SU-DHL-6 (cell line): ENCODE measurements at regions not wholly inside any gene's neighbourhood (a gene's known extent, or its start where the extent isn't known, plus 50 kb on each side); places are given as distances from the start of the nearest gene placed in this dataset.

Experiments used
- H2AFZ ChIP-seq: fragments of 200-600 bp; sonication (generic); 2 replicates; pipeline ENCODE4 v1.6.1; 2014; ENCODE audit warnings: low read depth, mild to moderate bottlenecking, moderate library complexity, mixed read lengths, antibody characterized with exemption, low read length; ENCODE audit not compliant: severe bottlenecking
- H3F3A ChIP-seq: fragments of 200-600 bp; shearing (Covaris generic); 2 replicates; pipeline ENCODE4 v1.6.0; 2016; ENCODE audit warnings: antibody characterized with exemption, mild to moderate bottlenecking; ENCODE audit not compliant: insufficient read depth
- H3K27ac ChIP-seq: fragments of 200-600 bp; sonication (generic); 2 replicates; pipeline ENCODE4 v1.5.1; 2016; ENCODE audit warnings: low read depth, mild to moderate bottlenecking, low read length, moderate library complexity, mixed read lengths
- H3K27me3 ChIP-seq: fragments of 200-600 bp; sonication (generic), shearing (Covaris generic); 2 replicates; pipeline ENCODE4 v1.6.0; 2014; ENCODE audit warnings: mild to moderate bottlenecking, low read length
- H3K36me3 ChIP-seq: fragments of 200-600 bp; sonication (generic); 2 replicates; pipeline ENCODE4 v1.6.1; 2014; ENCODE audit warnings: mild to moderate bottlenecking, low read length, mixed read lengths
- H3K4me2 ChIP-seq: fragments of 300-600, 200-600 bp; shearing (Covaris generic), sonication (generic); 2 replicates; pipeline ENCODE4 v1.6.0; 2014; ENCODE audit warnings: low read length, low read depth, mild to moderate bottlenecking; ENCODE audit not compliant: poor library complexity, severe bottlenecking
- H3K4me3 ChIP-seq: fragments of 200-600 bp; sonication (generic); 2 replicates; pipeline ENCODE4 v1.5.1; 2014; ENCODE audit warnings: antibody characterized with exemption, low read length, mild to moderate bottlenecking, mixed read lengths; ENCODE audit not compliant: insufficient read depth, poor library complexity, severe bottlenecking
- H3K79me2 ChIP-seq: fragments of 200-600 bp; sonication (generic); 2 replicates; pipeline ENCODE4 v1.6.1; 2014; ENCODE audit warnings: mild to moderate bottlenecking, low read length, moderate library complexity; ENCODE audit not compliant: insufficient read depth
- H3K9ac ChIP-seq: fragments of 200-600 bp; sonication (generic); 2 replicates; pipeline ENCODE4 v1.7.0; 2014; ENCODE audit warnings: mild to moderate bottlenecking, low read length
- H3K9me2 ChIP-seq: fragments of 200-600 bp; sonication (generic); replicated peaks from 2 replicates; pipeline ENCODE4 v1.6.1; 2014; ENCODE audit warnings: low read length; ENCODE audit not compliant: insufficient read depth
- H3K9me3 ChIP-seq: fragments of 200-600 bp; sonication (generic); 2 replicates; pipeline ENCODE4 v1.6.1; 2014; ENCODE audit warnings: low read length, mixed read lengths; ENCODE audit not compliant: insufficient read depth
- H4K20me1 ChIP-seq: fragments of 200-600 bp; sonication (generic); 2 replicates; pipeline ENCODE4 v1.6.1; 2014; ENCODE audit warnings: low read depth, mild to moderate bottlenecking, antibody characterized with exemption, low read length, moderate library complexity, mixed read lengths
- EZH2phosphoT487 ChIP-seq: fragments of 200-600 bp; sonication (generic), shearing (Covaris generic); conservative IDR thresholded peaks from 2 replicates; pipeline ENCODE4 v1.6.1; 2018; ENCODE audit warnings: mild to moderate bottlenecking, antibody characterized with exemption, low read length, moderate library complexity, mixed read lengths
- TF ChIP-seq, protein P1 (sequence below): fragments of 200-600 bp; sonication (generic); IDR thresholded peaks from one replicate; pipeline ENCODE4 v1.5.1; 2017; ENCODE audit warnings: antibody characterized with exemption, mild to moderate bottlenecking, low read length, moderate library complexity; ENCODE audit not compliant: insufficient read depth, poor library complexity, severe bottlenecking

- no peak overlapping the region for H3K4me2 ChIP-seq
- TF ChIP-seq, protein P1, sequence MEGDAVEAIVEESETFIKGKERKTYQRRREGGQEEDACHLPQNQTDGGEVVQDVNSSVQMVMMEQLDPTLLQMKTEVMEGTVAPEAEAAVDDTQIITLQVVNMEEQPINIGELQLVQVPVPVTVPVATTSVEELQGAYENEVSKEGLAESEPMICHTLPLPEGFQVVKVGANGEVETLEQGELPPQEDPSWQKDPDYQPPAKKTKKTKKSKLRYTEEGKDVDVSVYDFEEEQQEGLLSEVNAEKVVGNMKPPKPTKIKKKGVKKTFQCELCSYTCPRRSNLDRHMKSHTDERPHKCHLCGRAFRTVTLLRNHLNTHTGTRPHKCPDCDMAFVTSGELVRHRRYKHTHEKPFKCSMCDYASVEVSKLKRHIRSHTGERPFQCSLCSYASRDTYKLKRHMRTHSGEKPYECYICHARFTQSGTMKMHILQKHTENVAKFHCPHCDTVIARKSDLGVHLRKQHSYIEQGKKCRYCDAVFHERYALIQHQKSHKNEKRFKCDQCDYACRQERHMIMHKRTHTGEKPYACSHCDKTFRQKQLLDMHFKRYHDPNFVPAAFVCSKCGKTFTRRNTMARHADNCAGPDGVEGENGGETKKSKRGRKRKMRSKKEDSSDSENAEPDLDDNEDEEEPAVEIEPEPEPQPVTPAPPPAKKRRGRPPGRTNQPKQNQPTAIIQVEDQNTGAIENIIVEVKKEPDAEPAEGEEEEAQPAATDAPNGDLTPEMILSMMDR: no peak
- no peak for TF ChIP-seq EZH2phosphoT487
- no peaks in the 10 kb centered on the region for H3K9me3 ChIP-seq
- no peak overlapping the region for H3K4me3 ChIP-seq
- H3F3A ChIP-seq: no peaks in the 10 kb centered on the region
- H3K27ac ChIP-seq: no peak overlapping the region
- no peak overlapping the region for H2AFZ ChIP-seq
- no peaks in the 10 kb centered on the region; the same call in 1 of the 2 replicates for H3K27me3 ChIP-seq
- no peaks in the 10 kb centered on the region for H3K79me2 ChIP-seq
- no peaks in the 10 kb centered on the region for H3K9me2 ChIP-seq
- no peaks in the 10 kb centered on the region for H4K20me1 ChIP-seq
- no peaks in the 10 kb centered on the region for H3K36me3 ChIP-seq
- H3K9ac ChIP-seq: no peak overlapping the region
These were observed 193.9 kb upstream of the SNX7 start for GRCh38 chr1:98467586-98467985.

DNA sequence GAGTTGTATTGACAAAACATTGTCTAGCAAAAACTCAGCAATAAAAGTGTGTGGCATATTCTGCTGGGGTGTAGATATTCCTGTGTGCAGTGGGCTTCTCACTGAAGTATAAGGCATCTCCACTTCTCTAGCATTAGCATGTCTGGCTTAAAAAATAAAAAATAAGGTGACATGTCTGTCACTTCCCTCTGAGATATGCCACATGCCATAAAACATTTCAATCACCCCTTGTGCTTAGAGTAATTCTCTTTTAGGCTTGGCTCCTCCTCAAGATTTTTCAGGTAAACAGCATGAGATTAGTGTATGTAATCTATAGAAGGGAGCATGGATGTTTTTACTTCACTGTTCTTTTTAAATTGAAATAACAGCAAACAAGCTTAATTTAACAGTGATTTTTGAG is 194.4 kb upstream of the SNX7 start:
- H2AFZ ChIP-seq: no peak overlapping the region
- H3K79me2 ChIP-seq: no peaks in the 10 kb centered on the region
- H3K27ac ChIP-seq: no peak overlapping the region
- H3K4me2 ChIP-seq: no peak overlapping the region
- no peaks in the 10 kb centered on the region for H4K20me1 ChIP-seq
- no peaks in the 10 kb centered on the region for H3F3A ChIP-seq
- no peak overlapping the region for H3K4me3 ChIP-seq
- no peak overlapping the region for H3K9ac ChIP-seq
- H3K9me2 ChIP-seq: no peaks in the 10 kb centered on the region
- no peaks in the 10 kb centered on the region; the same call in 1 of the 2 replicates for H3K27me3 ChIP-seq
- no peaks in the 10 kb centered on the region for H3K36me3 ChIP-seq
- H3K9me3 ChIP-seq: no peaks in the 10 kb centered on the region
- TF ChIP-seq EZH2phosphoT487: no peak
- TF ChIP-seq, protein P1: no peak

- Histone ChIP-seq H2AFZ (no peak overlapping the region), H3K9me3 (no peaks in the 10 kb centered on the region), H3K4me2 (no peak overlapping the region), H3K27me3 (no peaks in the 10 kb centered on the region), H3K27ac (no peak overlapping the region), H3K9me2 (no peaks in the 10 kb centered on the region), H3K79me2 (no peaks in the 10 kb centered on the region), H3K9ac (no peak overlapping the region), H3K36me3 (no peaks in the 10 kb centered on the region), H3F3A (no peaks in the 10 kb centered on the region), H4K20me1 (no peaks in the 10 kb centered on the region), H3K4me3 (no peak overlapping the region)
- TF ChIP-seq, protein P1: no peak
- no peak for TF ChIP-seq EZH2phosphoT487
These were observed 199.6 kb upstream of the SNX7 start for GRCh38 chr1:98461873-98462385.
